ENCODE measurements at regions not wholly inside any gene's neighbourhood (a gene's known extent, or its start where the extent isn't known, plus 50 kb on each side); places are given as distances from the start of the nearest gene placed in this dataset.

DNA sequence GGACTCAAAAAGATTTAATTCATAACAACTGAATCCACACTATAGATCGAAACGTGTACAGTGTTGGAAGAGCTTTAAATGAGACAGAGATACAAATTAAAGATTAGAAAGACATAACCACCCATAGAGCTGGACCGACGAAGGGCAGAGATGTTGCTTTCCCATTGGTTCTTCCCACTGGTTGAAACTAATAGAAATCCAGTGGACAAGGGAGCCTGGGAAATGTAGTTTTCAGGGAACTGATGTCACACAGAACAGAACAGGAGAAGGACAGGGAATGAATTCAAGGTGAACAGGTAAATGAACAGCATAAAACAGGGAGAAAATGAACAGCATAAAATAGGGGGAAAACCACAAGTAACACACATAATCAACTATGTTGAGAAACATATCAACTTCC is 328.7 kb downstream of the ZNF621 start:
- no peak overlapping the region for H3K4me3 ChIP-seq
- WGBS, 2 donors, result 91% methylated on average over 4 of the region's 4 CpGs
- no peak for TF ChIP-seq CTCF (IDR thresholded peaks at IDR 0.05; ENCODE audit: control extremely low read depth, extremely low read depth)
- H3K27me3 ChIP-seq (ENCODE audit: control insufficient read depth in 3 of 3, insufficient read depth in 3 of 3, low read length in 2 of 3), result no peaks in the 10 kb centered on the region
- DNase-seq (no peak), ATAC-seq (ENCODE audit: insufficient read depth, low FRiP score) (no peak)
- no peak overlapping the region for H3K27ac ChIP-seq (ENCODE audit: low read depth in 1 of 2, low read length in 1 of 2)
- no peak overlapping the region for H3K9ac ChIP-seq (ENCODE audit: insufficient read depth in 1 of 2, low read length in 2 of 2)
- no peaks in the 10 kb centered on the region for H3K4me1 ChIP-seq (ENCODE audit: control insufficient read depth in 5 of 5, insufficient read depth in 5 of 5, low read length in 5 of 5)
- H3K36me3 ChIP-seq (ENCODE audit: control insufficient read depth in 4 of 4, insufficient read depth in 4 of 4, low read length in 4 of 4), result no peaks in the 10 kb centered on the region
- no peaks in the 10 kb centered on the region for H3K9me3 ChIP-seq (ENCODE audit: control insufficient read depth in 4 of 4, insufficient read depth in 3 of 4, low read length in 3 of 4)

DNA sequence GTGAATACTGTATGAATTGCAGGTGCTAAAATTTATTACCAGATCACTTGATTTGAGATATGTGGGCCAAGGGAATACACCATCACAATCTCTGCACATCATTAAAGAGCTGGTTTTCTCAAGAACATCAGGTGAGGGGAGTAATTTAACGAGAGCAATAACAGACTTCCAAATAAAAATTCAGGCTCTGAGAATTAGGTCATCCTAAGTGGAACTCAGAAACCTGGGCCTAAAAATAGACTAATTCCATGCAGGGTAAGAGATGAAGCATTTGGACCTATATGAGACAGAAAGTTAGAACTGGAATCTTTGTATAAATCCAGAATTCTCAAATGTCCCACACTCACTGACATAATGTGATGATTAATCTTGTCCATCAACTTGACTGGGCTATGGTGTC is 331.1 kb downstream of the ZNF621 start:
- no peaks in the 10 kb centered on the region for H3K9me3 ChIP-seq (ENCODE audit: control insufficient read depth in 4 of 4, insufficient read depth in 3 of 4, low read length in 3 of 4)
- no peak overlapping the region for H3K27ac ChIP-seq (ENCODE audit: low read depth in 1 of 2, low read length in 1 of 2)
- ATAC-seq (ENCODE audit: insufficient read depth, low FRiP score) (no peak), DNase-seq (no peak)
- H3K36me3 ChIP-seq (ENCODE audit: control insufficient read depth in 4 of 4, insufficient read depth in 4 of 4, low read length in 4 of 4), result no peaks in the 10 kb centered on the region
- 85 to 94% methylated on average over 1 of the region's 1 CpG for WGBS, 2 donors
- H3K4me3 ChIP-seq, result no peak overlapping the region
- H3K9ac ChIP-seq (ENCODE audit: insufficient read depth in 1 of 2, low read length in 2 of 2), result no peak overlapping the region
- H3K27me3 ChIP-seq (ENCODE audit: control insufficient read depth in 3 of 3, insufficient read depth in 3 of 3, low read length in 2 of 3), result no peaks in the 10 kb centered on the region
- H3K4me1 ChIP-seq (ENCODE audit: control insufficient read depth in 5 of 5, insufficient read depth in 5 of 5, low read length in 5 of 5), result no peaks in the 10 kb centered on the region
- TF ChIP-seq CTCF (IDR thresholded peaks at IDR 0.05; ENCODE audit: control extremely low read depth, extremely low read depth), result no peak

DNA sequence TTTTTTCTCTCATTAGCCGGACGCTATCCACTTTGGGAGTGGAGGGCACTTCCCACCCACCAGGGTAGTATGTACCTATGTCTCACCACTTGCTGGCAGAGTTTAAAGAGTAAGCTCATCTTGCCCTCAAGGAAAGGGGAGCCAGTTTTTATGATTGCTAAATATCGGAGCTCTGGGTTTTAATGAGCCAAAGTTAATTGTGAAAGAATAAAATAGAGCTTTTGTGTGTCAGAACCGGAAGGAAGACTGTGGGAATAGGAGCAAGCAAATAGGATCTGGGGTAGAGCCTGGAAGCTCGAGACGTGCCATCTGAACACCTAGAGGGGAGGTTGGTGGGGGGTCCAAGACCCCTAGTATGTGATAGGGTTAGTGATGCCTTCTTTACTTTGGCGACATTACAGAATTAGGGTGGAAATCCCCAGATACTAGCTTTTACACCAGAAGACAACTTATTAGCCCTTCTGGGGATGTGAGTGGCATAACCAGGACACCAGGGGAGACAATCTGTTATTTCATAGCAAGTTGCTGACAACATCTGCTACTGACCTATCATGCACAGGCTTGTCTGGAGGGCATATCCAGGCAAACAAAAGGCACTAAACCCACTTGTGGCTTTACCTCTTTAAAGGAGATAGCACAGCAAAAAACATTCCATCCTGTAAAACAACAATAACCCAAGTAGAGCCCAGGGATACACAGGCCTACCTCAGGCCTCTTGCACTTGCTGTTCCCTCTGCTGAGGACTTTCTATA is 333.8 kb downstream of the ZNF621 start:
- TF ChIP-seq CTCF (IDR thresholded peaks at IDR 0.05; ENCODE audit: control extremely low read depth, extremely low read depth), result no peak

GRCh38 chr3:40862946-40863345 is 336.4 kb upstream of the CTNNB1 start:
- H3K27me3 ChIP-seq (ENCODE audit: control insufficient read depth in 3 of 3, insufficient read depth in 3 of 3, low read length in 2 of 3), result no peaks in the 10 kb centered on the region
- H3K9ac ChIP-seq (ENCODE audit: insufficient read depth in 1 of 2, low read length in 2 of 2), result no peak overlapping the region
- H3K36me3 ChIP-seq (ENCODE audit: control insufficient read depth in 4 of 4, insufficient read depth in 4 of 4, low read length in 4 of 4), result no peaks in the 10 kb centered on the region
- 92 to 96% methylated on average over 2 of the region's 2 CpGs for WGBS, 2 donors
- ATAC-seq (ENCODE audit: insufficient read depth, low FRiP score) (no peak), DNase-seq (no peak)
- H3K27ac ChIP-seq (ENCODE audit: low read depth in 1 of 2, low read length in 1 of 2), result no peak overlapping the region
- H3K9me3 ChIP-seq (ENCODE audit: control insufficient read depth in 4 of 4, insufficient read depth in 3 of 4, low read length in 3 of 4), result no peaks in the 10 kb centered on the region
- no peak for TF ChIP-seq CTCF (IDR thresholded peaks at IDR 0.05; ENCODE audit: control extremely low read depth, extremely low read depth)
- no peak overlapping the region for H3K4me3 ChIP-seq
- no peaks in the 10 kb centered on the region for H3K4me1 ChIP-seq (ENCODE audit: control insufficient read depth in 5 of 5, insufficient read depth in 5 of 5, low read length in 5 of 5)

More for the DNA sequence above, 333.8 kb downstream of the ZNF621 start:
- no peaks in the 10 kb centered on the region for H3K36me3 ChIP-seq (ENCODE audit: control insufficient read depth in 4 of 4, insufficient read depth in 4 of 4, low read length in 4 of 4)
- ATAC-seq (ENCODE audit: insufficient read depth, low FRiP score) (no peak), DNase-seq (no peak)
- H3K9ac ChIP-seq (ENCODE audit: insufficient read depth in 1 of 2, low read length in 2 of 2), result no peak overlapping the region
- no peak overlapping the region for H3K27ac ChIP-seq (ENCODE audit: low read depth in 1 of 2, low read length in 1 of 2)
- H3K27me3 ChIP-seq (ENCODE audit: control insufficient read depth in 3 of 3, insufficient read depth in 3 of 3, low read length in 2 of 3), result no peaks in the 10 kb centered on the region
- 88 to 89% methylated on average over 7 of the region's 7 CpGs for WGBS, 2 donors
- H3K9me3 ChIP-seq (ENCODE audit: control insufficient read depth in 4 of 4, insufficient read depth in 3 of 4, low read length in 3 of 4), result no peaks in the 10 kb centered on the region
- H3K4me1 ChIP-seq (ENCODE audit: control insufficient read depth in 5 of 5, insufficient read depth in 5 of 5, low read length in 5 of 5), result no peaks in the 10 kb centered on the region
- no peak overlapping the region for H3K4me3 ChIP-seq

All from lung (tissue), 11 donors.